ENCODE measurements at regions not wholly inside any gene's neighbourhood (a gene's known extent, or its start where the extent isn't known, plus 50 kb on each side); places are given as distances from the start of the nearest gene placed in this dataset.

- POLR2A ChIA-PET, result no interaction called here
Observed at GRCh38 chr21:38923429-38923828, 117.7 kb downstream of the ETS2 start.

More at GRCh38 chr21:38923429-38923828, 117.7 kb downstream of the ETS2 start:
- Histone ChIP-seq H3K27me3 (ENCODE audit: control insufficient read depth in 2 of 2, insufficient read depth in 2 of 2, low read length in 2 of 2) (peaks cover 0 to 9% of the 10 kb centered on the region in 2 experiments), H2AFZ (ENCODE audit: low read depth, low read length) (no peak overlapping the region), H3K4me1 (ENCODE audit: control insufficient read depth, extremely low read depth, insufficient read depth, low read length) (no peaks in the 10 kb centered on the region), H3K36me3 (ENCODE audit: control insufficient read depth in 2 of 2, extremely low read depth in 1 of 2, insufficient read depth in 2 of 2, low read length in 2 of 2) (no peaks in the 10 kb centered on the region), H4K20me1 (replicated peaks; ENCODE audit: control insufficient read depth, extremely low read depth, insufficient read depth, low read length) (no peaks in the 10 kb centered on the region), H3K4me2 (ENCODE audit: insufficient read depth, low read length) (no peak overlapping the region), H3K9me1 (replicated peaks; ENCODE audit: control insufficient read depth, extremely low read depth, insufficient read depth, low read length) (no peaks in the 10 kb centered on the region), H3K79me2 (ENCODE audit: control insufficient read depth, insufficient read depth, low read length) (no peaks in the 10 kb centered on the region), H3K4me3 (replicated peaks in 1 of 3; ENCODE audit: insufficient read depth in 1 of 3, low read depth in 1 of 3, low read length in 3 of 3) (no peak overlapping the region), H3K9me3 (replicated peaks; ENCODE audit: control insufficient read depth, insufficient read depth, low read length) (no peaks in the 10 kb centered on the region), H3K27ac (ENCODE audit: insufficient read depth, low read depth, low read length) (no peak overlapping the region), H3K9ac (replicated peaks; ENCODE audit: extremely low read depth, insufficient read depth, low read length) (no peak overlapping the region)
- dilution Hi-C loops (cut with MboI; ENCODE audit: extremely low pct_ligation_motif_present, low sequenced_read_pairs), result no loop called here
- FAIRE-seq (no peak), DNase-seq (ENCODE audit: low read depth, low spot score) (no peak)
- BruUV-seq (replicated peaks), result no TSS peak
- intact Hi-C loops (cut with micrococcal nuclease), result no loop called here
- CTCF ChIA-PET, result no interaction called here
- TF ChIP-seq EZH2 (IDR thresholded peaks at IDR 0.05; ENCODE audit: borderline replicate concordance, low read depth, low read length, severe bottlenecking), result no peak
- TF ChIP-seq MAX (IDR thresholded peaks at IDR 0.05; ENCODE audit: insufficient read depth, insufficient read length), result no peak
- no peak for TF ChIP-seq FOS (IDR thresholded peaks at IDR 0.05; ENCODE audit: borderline replicate concordance, insufficient read depth, low read length)
- TF ChIP-seq GATA2 (IDR thresholded peaks at IDR 0.05; ENCODE audit: insufficient read depth, insufficient read length, low read depth, low read length), result no peak
- no peak for TF ChIP-seq JUN (IDR thresholded peaks at IDR 0.05; ENCODE audit: borderline replicate concordance, insufficient read depth, insufficient read length, low read depth)
- no peak for TF ChIP-seq POLR2AphosphoS5 (IDR thresholded peaks at IDR 0.05; ENCODE audit: insufficient read depth, low read depth, low read length)
- no peak for TF ChIP-seq POLR2A (IDR thresholded peaks at IDR 0.05; ENCODE audit: low read depth, low read length)
- TF ChIP-seq, protein P1, sequence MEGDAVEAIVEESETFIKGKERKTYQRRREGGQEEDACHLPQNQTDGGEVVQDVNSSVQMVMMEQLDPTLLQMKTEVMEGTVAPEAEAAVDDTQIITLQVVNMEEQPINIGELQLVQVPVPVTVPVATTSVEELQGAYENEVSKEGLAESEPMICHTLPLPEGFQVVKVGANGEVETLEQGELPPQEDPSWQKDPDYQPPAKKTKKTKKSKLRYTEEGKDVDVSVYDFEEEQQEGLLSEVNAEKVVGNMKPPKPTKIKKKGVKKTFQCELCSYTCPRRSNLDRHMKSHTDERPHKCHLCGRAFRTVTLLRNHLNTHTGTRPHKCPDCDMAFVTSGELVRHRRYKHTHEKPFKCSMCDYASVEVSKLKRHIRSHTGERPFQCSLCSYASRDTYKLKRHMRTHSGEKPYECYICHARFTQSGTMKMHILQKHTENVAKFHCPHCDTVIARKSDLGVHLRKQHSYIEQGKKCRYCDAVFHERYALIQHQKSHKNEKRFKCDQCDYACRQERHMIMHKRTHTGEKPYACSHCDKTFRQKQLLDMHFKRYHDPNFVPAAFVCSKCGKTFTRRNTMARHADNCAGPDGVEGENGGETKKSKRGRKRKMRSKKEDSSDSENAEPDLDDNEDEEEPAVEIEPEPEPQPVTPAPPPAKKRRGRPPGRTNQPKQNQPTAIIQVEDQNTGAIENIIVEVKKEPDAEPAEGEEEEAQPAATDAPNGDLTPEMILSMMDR (IDR thresholded peaks at IDR 0.05; ENCODE audit: extremely low read depth in 1 of 2, insufficient read depth in 1 of 2, low read depth in 1 of 2, low read length in 2 of 2), result no peak
- TF ChIP-seq MYC (IDR thresholded peaks at IDR 0.05; ENCODE audit: low read depth, low read length), result no peak

Measured in endothelial cell of umbilical vein (primary cell).